ENCODE measurements at regions not wholly inside any gene's neighbourhood (a gene's known extent, or its start where the extent isn't known, plus 50 kb on each side); places are given as distances from the start of the nearest gene placed in this dataset.

- Mint-ChIP-seq H3K27me3 (ENCODE audit: unreplicated experiment) (no peaks in the 10 kb centered on the region), H3K4me3 (ENCODE audit: unreplicated experiment) (no peak overlapping the region), H3K36me3 (ENCODE audit: low read depth, unreplicated experiment) (no peaks in the 10 kb centered on the region), H3K27ac (ENCODE audit: unreplicated experiment) (no peak overlapping the region), H3K9me3 (ENCODE audit: unreplicated experiment) (no peaks in the 10 kb centered on the region), H3K4me1 (ENCODE audit: unreplicated experiment) (peaks cover 2% of the 10 kb centered on the region)
- no peak for TF ChIP-seq CTCF (IDR thresholded peaks at IDR 0.05; ENCODE audit: unreplicated experiment)
- no peak for DNase-seq (ENCODE audit: low spot score)
Measured at GRCh38 chr14:51439896-51440295, 199.8 kb downstream of the TMX1 start.

DNA sequence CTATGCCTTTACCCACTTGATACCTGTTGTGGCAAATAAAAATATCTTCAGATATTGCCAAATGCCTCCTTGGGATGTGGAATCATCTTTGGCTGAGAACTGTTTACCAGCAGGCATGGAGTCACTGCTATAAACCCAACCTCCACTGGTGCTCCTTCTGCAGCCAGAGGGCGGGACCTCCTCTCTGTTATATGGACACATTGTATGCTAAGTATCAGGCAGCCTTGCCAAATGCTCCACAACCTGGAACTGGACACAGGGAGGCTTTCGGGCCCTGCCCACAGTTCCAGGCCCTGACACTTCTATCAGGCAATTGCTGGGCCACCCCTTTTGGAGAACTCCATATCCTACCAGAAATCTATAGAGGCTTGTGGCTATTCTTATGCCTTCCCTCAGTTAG lies 201.0 kb downstream of the TMX1 start:
- no peak for TF ChIP-seq CTCF (IDR thresholded peaks at IDR 0.05; ENCODE audit: unreplicated experiment)
- no peaks in the 10 kb centered on the region for H3K27me3 Mint-ChIP-seq (ENCODE audit: unreplicated experiment)
- H3K27ac Mint-ChIP-seq (ENCODE audit: unreplicated experiment), result no peak overlapping the region

DNA sequence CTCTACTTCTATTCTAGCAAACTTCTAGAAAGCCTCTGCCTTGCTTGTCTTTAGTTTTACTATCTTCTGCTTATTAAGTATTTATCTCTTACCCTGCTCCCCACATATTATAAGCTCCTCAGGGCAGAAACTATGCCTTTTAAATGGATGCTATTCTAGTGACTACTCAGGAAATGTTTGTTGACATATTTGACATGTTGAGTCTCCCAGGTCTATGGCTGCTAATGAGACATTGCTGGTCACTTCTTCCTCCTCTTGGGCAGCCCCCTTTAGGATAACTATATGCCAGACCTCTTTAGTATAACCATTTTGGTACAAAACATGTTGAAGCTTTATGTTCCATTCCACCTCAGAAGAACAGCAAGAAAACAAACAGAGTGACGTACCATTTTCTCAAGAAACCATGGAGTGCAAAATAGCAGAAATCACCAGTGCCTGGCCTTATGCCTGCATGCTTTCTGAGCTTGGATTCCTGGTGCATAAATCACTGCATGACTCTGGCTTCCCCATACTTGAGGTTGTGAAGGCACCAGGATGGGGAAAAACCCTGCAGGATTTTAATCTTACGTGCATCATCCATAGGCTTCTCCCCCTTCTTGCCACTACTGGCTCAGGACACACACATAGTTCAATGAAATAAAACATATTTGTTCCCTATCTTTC lies 202.6 kb downstream of the TMX1 start:
- no peak for TF ChIP-seq CTCF (IDR thresholded peaks at IDR 0.05; ENCODE audit: unreplicated experiment)
- no peak for DNase-seq (ENCODE audit: low spot score)
- Mint-ChIP-seq H3K4me1 (ENCODE audit: unreplicated experiment) (peaks cover 9% of the 10 kb centered on the region), H3K27ac (ENCODE audit: unreplicated experiment) (no peak overlapping the region), H3K36me3 (ENCODE audit: low read depth, unreplicated experiment) (no peaks in the 10 kb centered on the region), H3K27me3 (ENCODE audit: unreplicated experiment) (no peaks in the 10 kb centered on the region), H3K4me3 (ENCODE audit: unreplicated experiment) (no peak overlapping the region), H3K9me3 (ENCODE audit: unreplicated experiment) (no peaks in the 10 kb centered on the region)

More for the DNA sequence above, 201.0 kb downstream of the TMX1 start:
- Mint-ChIP-seq H3K9me3 (ENCODE audit: unreplicated experiment) (no peaks in the 10 kb centered on the region), H3K4me3 (ENCODE audit: unreplicated experiment) (no peak overlapping the region), H3K36me3 (ENCODE audit: low read depth, unreplicated experiment) (no peaks in the 10 kb centered on the region), H3K4me1 (ENCODE audit: unreplicated experiment) (peaks cover 2% of the 10 kb centered on the region)
- DNase-seq (ENCODE audit: low spot score), result no peak

- no peak for DNase-seq (ENCODE audit: low spot score)
- Mint-ChIP-seq H3K27me3 (ENCODE audit: unreplicated experiment) (no peaks in the 10 kb centered on the region), H3K9me3 (ENCODE audit: unreplicated experiment) (no peaks in the 10 kb centered on the region), H3K36me3 (ENCODE audit: low read depth, unreplicated experiment) (no peaks in the 10 kb centered on the region), H3K4me1 (ENCODE audit: unreplicated experiment) (peaks cover 9% of the 10 kb centered on the region), H3K27ac (ENCODE audit: unreplicated experiment) (no peak overlapping the region), H3K4me3 (ENCODE audit: unreplicated experiment) (no peak overlapping the region)
- TF ChIP-seq CTCF (IDR thresholded peaks at IDR 0.05; ENCODE audit: unreplicated experiment), result no peak
Measured at GRCh38 chr14:51443195-51444018, 203.4 kb downstream of the TMX1 start.

Data from endothelial cell (in vitro differentiated cells).